Astrocyte of the spinal cord (primary cell): ENCODE measurements at regions not wholly inside any gene's neighbourhood (a gene's known extent, or its start where the extent isn't known, plus 50 kb on each side); places are given as distances from the start of the nearest gene placed in this dataset.
A peak's percentile ranks its signal among the peaks of the same experiment; 100 is the strongest.
"Not testable (repeated sequence)": the region's sequence is repeated elsewhere in the genome, so short reads cannot be mapped to it uniquely, and the experiment has no call there.

Experiments
- DNase-seq: peaks from one replicate; pipeline ENCODE4 v3.0.0; 2011; ENCODE audit warnings: low read depth, low spot score
- H3K4me3 ChIP-seq: 2 replicates; pipeline ENCODE4 v1.5.1; 2011; ENCODE audit warnings: low read depth, mild to moderate bottlenecking, low read length, moderate library complexity
- in situ Hi-C: cut with HindIII; loops from 2 replicates; pipeline ENCODE4 v1.10.0; 2017; ENCODE audit warnings: low sequenced_read_pairs
- TF ChIP-seq, protein P1 (sequence below): IDR thresholded peaks from 2 replicates; pipeline ENCODE4 v1.5.1; 2012; ENCODE audit warnings: low read depth, mild to moderate bottlenecking, low read length, inconsistent platforms

DNA sequence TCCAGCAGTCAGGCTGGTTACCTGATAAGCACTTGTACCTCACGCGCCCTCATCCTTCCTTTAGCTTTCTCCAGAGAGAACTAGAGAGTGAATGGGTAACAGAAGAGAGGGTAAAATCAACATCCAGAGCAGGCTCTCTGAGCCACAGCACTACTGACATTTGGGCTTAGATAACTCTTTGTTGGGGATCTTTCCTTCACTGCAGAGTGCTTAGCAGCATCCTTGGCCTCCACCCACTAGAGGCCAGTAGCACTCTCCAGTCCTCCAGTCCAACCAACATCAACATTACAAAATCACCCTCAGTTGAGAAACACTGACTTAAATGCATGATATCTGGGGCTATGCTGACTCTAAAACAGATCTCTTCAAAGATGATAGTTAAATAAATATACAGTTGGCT lies 220.7 kb downstream of the TACR3 start:
- in situ Hi-C loops: no loop called here
- DNase-seq: no peak
- no peak overlapping the region for H3K4me3 ChIP-seq
- TF ChIP-seq, protein P1, sequence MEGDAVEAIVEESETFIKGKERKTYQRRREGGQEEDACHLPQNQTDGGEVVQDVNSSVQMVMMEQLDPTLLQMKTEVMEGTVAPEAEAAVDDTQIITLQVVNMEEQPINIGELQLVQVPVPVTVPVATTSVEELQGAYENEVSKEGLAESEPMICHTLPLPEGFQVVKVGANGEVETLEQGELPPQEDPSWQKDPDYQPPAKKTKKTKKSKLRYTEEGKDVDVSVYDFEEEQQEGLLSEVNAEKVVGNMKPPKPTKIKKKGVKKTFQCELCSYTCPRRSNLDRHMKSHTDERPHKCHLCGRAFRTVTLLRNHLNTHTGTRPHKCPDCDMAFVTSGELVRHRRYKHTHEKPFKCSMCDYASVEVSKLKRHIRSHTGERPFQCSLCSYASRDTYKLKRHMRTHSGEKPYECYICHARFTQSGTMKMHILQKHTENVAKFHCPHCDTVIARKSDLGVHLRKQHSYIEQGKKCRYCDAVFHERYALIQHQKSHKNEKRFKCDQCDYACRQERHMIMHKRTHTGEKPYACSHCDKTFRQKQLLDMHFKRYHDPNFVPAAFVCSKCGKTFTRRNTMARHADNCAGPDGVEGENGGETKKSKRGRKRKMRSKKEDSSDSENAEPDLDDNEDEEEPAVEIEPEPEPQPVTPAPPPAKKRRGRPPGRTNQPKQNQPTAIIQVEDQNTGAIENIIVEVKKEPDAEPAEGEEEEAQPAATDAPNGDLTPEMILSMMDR: no peak

DNA sequence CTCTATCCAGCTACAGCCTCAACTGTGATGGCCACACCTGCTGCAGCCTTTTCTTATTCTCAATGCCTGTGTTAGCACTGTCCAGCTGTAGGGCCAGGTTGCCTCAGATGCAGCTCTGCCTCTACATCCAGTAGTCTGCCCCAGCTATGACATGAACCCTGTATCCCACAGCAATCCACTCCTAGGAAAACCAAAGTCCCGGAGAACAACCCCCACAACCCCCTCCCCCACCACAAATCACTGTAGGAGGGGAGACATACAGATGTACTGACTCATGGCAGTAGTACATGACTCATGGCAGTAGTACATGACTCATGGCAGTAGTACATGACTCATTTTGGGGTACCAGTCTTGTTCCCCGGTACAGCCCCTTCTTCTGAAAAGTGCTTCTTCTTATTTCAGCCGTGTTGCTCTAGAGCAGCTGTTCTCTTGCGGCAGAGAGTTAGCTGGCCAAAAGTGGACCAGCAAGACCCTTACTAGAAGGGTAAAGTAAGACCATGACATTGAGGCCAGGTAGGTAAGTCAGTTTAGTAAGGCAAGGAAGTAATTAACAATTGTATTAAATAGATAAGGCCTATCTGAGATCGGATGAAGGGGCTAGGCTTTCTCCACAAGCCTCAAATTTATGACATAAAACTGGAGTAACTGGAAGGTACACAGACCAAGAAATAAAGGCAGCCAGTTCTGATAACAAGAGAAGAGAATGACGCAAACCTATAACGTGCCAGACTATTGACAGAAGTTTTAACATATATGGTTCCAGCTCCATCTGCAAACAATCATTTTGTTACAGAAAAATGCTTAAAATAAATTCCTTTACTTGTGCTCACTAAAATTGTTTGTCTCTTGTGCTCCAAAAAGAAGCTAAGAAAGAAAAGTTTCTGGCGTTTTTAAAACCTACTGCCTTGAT lies 221.4 kb downstream of the TACR3 start:
- TF ChIP-seq, protein P1: no peak
- H3K4me3 ChIP-seq: no peak overlapping the region
- peak; percentile 64 for DNase-seq
- in situ Hi-C loops: no loop called here

DNA sequence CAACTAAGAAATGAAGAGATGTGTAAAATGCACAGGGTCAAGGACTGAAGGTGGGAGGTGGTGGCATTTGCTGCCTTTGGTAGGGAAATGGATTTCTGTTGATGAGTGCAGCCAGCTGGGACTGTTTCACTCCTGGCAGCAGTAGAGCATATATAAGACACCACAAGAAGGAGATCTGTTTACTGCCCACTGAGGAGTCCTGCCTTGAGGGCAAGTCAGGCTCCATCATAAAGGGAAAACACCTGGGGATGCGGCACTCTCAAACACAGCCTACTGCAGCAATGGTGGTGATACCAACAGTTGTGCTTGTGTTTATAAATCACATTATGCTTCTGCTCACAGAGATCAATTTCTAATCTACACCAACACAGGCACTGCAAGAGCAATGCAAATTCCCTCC lies 222.1 kb downstream of the TACR3 start:
- H3K4me3 ChIP-seq: no peak overlapping the region
- TF ChIP-seq, protein P1: no peak
- in situ Hi-C loops: no loop called here
- no peak for DNase-seq

DNA sequence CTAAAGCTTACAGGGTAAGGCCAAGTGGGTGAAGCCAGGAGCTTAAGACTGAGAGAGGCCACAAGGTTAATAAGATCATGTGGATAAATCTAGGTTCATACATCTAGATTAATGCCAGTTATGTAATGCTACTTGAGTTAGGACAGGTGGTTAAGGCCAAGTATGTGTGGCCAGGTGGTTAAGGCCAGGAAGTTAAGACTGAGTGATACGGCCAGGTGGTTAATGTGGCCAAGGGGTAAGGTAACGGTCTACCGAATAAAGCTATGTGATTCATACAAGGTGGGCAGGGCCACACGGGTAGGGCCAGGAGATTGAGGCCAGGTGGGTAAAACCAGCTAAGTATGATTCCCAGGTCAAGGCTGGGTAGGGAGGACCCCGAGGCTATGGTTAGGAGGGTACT lies 223.0 kb downstream of the TACR3 start:
- TF ChIP-seq, protein P1: no peak
- in situ Hi-C loops: no loop called here
- DNase-seq: no peak
- H3K4me3 ChIP-seq: no peak overlapping the region

DNA sequence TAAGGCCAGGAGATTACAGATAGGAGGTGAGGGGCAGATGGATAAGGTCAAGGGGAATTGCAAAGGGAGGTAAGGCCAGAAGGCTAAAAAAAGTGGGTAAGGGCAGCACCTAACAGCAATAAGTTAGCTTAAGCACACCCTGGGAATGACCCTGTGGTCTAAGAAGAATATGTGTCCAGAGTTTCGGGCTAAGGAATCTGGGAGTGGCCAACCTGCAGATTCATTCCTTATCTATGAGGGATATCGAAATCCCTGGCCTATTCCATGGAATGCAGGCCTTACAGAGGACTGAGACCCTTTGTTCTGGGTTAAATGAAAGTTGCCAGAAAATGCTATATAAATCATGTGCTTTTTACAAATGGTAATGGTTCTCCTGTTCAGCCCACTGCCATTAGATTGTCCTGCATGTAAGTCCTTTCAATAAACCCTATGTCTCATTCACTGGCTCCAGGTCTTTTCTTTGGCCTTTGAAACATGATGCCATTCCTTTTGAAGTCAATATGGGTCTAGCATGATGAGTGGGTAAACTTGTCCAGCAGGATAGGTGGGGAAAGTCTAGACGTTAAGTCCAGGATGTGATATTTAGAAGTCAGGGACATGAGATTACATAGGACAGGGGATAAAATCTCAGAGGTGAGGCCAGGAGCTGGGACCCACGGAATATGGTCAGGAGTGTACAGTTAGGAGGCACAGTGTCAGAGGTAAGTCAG lies 226.2 kb downstream of the TACR3 start:
- in situ Hi-C loops: no loop called here
- DNase-seq: no peak
- TF ChIP-seq, protein P1: no peak
- H3K4me3 ChIP-seq: no peak overlapping the region

DNA sequence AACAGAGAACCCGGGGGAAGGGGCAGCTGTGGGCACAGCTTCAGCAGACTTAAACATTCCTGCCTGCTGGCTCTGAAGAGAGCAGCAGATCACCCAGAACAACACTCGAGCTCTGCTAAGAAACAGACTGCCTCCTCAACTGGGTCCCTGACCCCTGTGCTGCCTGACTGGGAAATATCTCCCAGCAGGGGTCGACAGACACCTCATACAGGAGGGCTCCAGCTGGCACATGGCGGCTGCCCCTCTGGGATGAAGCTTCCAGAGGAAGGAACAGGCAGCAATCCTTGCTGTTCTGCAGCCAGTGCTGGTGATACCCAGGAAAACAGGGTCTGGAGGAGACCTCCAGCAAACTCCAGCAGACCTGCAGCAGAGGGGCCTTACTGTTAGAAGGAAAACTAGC lies 234.5 kb downstream of the TACR3 start:
- in situ Hi-C loops, DNase-seq: not testable (repeated sequence)

DNA sequence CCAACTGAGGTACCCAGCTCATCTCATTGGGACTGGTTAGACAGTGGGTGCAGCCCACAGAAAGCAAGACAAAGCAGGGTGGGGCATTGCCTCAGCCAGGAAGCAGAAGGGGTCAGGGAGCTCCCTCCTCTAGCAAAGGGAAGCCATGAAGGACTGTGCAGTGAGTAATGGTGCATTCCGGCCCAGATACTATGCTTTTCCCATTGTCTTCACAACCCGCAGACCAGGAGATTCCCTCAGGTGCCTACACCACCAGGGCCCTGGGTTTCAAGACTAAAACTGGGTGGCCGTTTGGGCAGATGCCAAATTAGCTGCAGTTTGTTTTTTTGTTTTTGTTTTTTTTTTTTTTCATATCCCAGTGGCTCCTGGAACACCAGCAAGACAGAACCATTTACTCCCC lies 235.3 kb downstream of the TACR3 start:
- TF ChIP-seq, protein P1: no peak
- in situ Hi-C loops: no loop called here

More for the DNA sequence above, 234.5 kb downstream of the TACR3 start:
- not testable (repeated sequence) for H3K4me3 ChIP-seq

More for the DNA sequence above, 235.3 kb downstream of the TACR3 start:
- no peak overlapping the region for H3K4me3 ChIP-seq
- DNase-seq: no peak
